ENCODE measurements at regions not wholly inside any gene's neighbourhood (a gene's known extent, or its start where the extent isn't known, plus 50 kb on each side); places are given as distances from the start of the nearest gene placed in this dataset.

DNA sequence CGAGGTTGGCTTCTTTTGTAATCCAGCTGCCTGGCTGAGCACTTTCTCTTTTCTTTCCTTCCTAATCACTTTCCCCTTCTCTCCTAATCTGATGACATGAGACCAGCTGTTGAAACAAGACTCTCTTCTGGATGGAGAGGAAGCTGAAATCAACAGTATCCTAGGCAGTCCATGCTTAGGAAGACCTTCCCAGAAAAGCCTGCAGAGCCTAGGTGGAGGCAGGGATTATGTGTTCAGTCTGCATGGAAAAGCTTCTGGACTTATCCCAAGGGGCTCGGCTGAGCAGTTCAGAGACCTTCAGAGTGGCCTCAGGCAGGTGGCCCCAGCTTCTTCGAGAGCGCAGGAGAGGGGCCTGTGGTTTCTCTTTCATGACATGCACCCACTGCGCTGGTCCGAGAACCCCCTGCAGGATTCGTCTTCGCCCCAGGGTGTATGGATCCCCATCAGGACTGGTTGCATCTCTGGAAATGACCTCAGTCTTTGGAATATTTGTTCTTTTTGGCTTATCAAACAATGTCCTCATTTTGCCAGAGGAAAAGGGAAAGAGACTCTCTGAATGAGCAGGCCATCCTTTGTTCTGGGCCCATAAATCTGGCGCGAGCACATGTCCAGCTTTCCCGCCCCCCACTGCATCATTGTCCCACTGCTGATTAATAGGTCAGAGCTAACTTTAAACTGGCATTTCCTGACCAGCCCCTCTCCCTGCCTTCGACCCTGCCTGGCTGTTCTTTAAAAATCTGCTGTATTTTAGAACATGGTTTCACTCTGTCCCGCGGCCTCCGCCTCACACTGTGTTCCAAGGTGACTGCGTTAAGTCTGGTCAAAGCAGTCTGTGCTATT, 177.9 kb upstream of the KLF4 start:
- Histone ChIP-seq H3K27me3 (no peaks in the 10 kb centered on the region), H3K4me3 (no peak overlapping the region), H3K9me3 (no peaks in the 10 kb centered on the region), H3K27ac (peak overlapping the region in 1 of 4 donors; percentile 8), H3K4me1 (no peaks in the 10 kb centered on the region), H3K36me3 (no peaks in the 10 kb centered on the region)
- TF ChIP-seq POLR2A (IDR thresholded peaks at IDR 0.05) (no peak), EP300 (IDR thresholded peaks at IDR 0.05; ENCODE audit: low read depth) (no peak), POLR2AphosphoS5 (IDR thresholded peaks at IDR 0.05) (no peak)
- TF ChIP-seq, protein P1, sequence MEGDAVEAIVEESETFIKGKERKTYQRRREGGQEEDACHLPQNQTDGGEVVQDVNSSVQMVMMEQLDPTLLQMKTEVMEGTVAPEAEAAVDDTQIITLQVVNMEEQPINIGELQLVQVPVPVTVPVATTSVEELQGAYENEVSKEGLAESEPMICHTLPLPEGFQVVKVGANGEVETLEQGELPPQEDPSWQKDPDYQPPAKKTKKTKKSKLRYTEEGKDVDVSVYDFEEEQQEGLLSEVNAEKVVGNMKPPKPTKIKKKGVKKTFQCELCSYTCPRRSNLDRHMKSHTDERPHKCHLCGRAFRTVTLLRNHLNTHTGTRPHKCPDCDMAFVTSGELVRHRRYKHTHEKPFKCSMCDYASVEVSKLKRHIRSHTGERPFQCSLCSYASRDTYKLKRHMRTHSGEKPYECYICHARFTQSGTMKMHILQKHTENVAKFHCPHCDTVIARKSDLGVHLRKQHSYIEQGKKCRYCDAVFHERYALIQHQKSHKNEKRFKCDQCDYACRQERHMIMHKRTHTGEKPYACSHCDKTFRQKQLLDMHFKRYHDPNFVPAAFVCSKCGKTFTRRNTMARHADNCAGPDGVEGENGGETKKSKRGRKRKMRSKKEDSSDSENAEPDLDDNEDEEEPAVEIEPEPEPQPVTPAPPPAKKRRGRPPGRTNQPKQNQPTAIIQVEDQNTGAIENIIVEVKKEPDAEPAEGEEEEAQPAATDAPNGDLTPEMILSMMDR (IDR thresholded peaks at IDR 0.05) = no peak
- 76 to 82% methylated on average over 6 to 16 of the region's 16 CpGs for WGBS, 2 donors (ENCODE audit: low coverage in 1 of 2)
- intact Hi-C loops (cut with DNase I; ENCODE audit: low total_unique reads) (no loop called here), in situ Hi-C loops (cut with MboI; ENCODE audit: low pct_ligation_motif_present in 1 of 4, low pct_unique_long_range_greater_than_20kb in 1 of 4, low sequenced_read_pairs in 3 of 4) (no loop called here)
- no peak for DNase-seq

DNA sequence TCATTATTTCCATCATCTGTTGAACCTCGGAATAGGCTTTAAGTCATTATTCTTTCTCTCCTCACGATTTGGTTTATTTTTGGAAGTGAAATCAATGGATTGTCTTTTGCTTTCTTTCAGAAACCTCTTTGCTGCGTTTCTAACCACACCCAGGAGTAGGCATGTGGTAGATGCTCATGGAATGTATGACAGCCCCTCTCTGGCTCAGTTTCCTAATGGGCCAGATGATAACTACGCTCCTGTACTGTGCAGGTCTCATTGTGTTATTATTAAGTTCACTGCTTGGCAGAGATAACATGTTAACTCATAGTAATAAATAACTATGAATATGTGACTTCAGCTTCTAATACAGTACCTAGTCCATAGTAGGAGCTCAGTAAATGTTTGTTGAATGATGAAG, 175.5 kb upstream of the KLF4 start:
- no peak for TF ChIP-seq POLR2AphosphoS5 (IDR thresholded peaks at IDR 0.05)
- TF ChIP-seq POLR2A (IDR thresholded peaks at IDR 0.05) = no peak
- no peak for TF ChIP-seq EP300 (IDR thresholded peaks at IDR 0.05; ENCODE audit: low read depth)
- TF ChIP-seq, protein P1 (IDR thresholded peaks at IDR 0.05) = no peak
- intact Hi-C loops (cut with DNase I; ENCODE audit: low total_unique reads) = no loop called here
- no peaks in the 10 kb centered on the region for H3K4me1 ChIP-seq
- WGBS, 2 donors (ENCODE audit: low coverage in 1 of 2) = 79 to 83% methylated on average over 2 to 4 of the region's 4 CpGs
- in situ Hi-C loops (cut with MboI; ENCODE audit: low pct_ligation_motif_present in 1 of 4, low pct_unique_long_range_greater_than_20kb in 1 of 4, low sequenced_read_pairs in 3 of 4) = no loop called here
- H3K36me3 ChIP-seq = no peaks in the 10 kb centered on the region
- H3K4me3 ChIP-seq = no peak overlapping the region
- H3K9me3 ChIP-seq = no peaks in the 10 kb centered on the region
- no peaks in the 10 kb centered on the region for H3K27me3 ChIP-seq
- H3K27ac ChIP-seq = no peak overlapping the region
- no peak for DNase-seq

DNA sequence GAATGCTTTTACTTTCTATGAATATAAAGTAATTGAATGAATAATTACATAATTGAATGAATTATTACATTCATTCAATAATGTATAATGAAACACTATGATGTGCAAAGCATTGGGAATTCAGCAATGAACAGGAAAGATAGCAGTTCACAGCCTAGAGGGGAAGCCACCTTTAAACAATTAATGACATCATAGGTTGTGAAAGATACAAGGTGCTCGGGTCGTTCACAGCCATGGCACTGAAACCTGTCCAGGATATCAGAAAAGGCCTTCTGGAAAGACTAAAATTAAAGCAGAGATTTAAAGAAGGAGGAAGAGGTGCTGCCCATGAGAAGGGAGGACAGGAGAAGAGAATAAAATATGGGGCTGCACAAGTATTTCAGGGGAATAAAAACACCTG, 171.4 kb upstream of the KLF4 start:
- no peaks in the 10 kb centered on the region for H3K27me3 ChIP-seq
- TF ChIP-seq EP300 (IDR thresholded peaks at IDR 0.05; ENCODE audit: low read depth) (no peak), POLR2A (IDR thresholded peaks at IDR 0.05) (no peak), POLR2AphosphoS5 (IDR thresholded peaks at IDR 0.05) (no peak)
- TF ChIP-seq, protein P1 (IDR thresholded peaks at IDR 0.05) = no peak
- no peak overlapping the region for H3K4me3 ChIP-seq
- no peak overlapping the region for H3K27ac ChIP-seq
- DNase-seq = no peak
- no peaks in the 10 kb centered on the region for H3K4me1 ChIP-seq
- 66 to 86% methylated on average over 2 of the region's 2 CpGs for WGBS, 2 donors (ENCODE audit: low coverage in 1 of 2)
- H3K9me3 ChIP-seq = no peaks in the 10 kb centered on the region
- H3K36me3 ChIP-seq = no peaks in the 10 kb centered on the region
- intact Hi-C loops (cut with DNase I; ENCODE audit: low total_unique reads) = no loop called here
- in situ Hi-C loops (cut with MboI; ENCODE audit: low pct_ligation_motif_present in 1 of 4, low pct_unique_long_range_greater_than_20kb in 1 of 4, low sequenced_read_pairs in 3 of 4) = no loop called here

DNA sequence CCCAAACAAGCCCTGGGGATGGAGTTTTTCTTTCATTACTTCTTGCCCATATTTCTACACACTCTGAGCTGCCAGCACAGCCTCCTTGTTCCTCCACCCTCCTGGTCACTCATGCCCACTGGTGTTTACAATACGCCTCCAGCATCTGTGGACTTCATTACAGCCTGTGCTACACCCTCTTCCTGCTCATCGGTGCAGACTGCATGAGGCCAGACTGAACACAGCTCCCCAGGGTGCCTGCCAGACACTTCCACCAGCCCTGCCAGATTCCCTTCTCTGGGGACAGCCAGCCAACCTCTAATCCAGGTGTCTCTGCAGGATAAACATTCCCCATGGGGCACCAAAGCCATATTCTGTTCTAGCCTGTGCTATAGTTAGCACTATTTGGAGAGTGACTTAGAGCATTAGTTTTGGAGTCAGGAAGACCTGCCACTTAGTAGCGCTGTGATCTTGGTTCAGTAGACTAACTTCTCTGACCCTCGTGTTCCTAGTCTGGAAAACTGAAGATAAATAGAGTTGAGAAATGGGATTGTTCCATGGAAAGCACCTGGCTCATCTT, 163.8 kb upstream of the KLF4 start:
- H3K36me3 ChIP-seq = no peaks in the 10 kb centered on the region
- no peaks in the 10 kb centered on the region for H3K4me1 ChIP-seq
- DNase-seq = no peak
- H3K27me3 ChIP-seq = no peaks in the 10 kb centered on the region
- WGBS, 2 donors (ENCODE audit: low coverage in 1 of 2) = 57 to 61% methylated on average over 3 to 4 of the region's 4 CpGs
- no peak overlapping the region for H3K4me3 ChIP-seq
- no peak overlapping the region for H3K27ac ChIP-seq
- in situ Hi-C loops (cut with MboI; ENCODE audit: low pct_ligation_motif_present in 1 of 4, low pct_unique_long_range_greater_than_20kb in 1 of 4, low sequenced_read_pairs in 3 of 4) (no loop called here), intact Hi-C loops (cut with DNase I; ENCODE audit: low total_unique reads) (no loop called here)
- no peaks in the 10 kb centered on the region for H3K9me3 ChIP-seq
- TF ChIP-seq POLR2AphosphoS5 (IDR thresholded peaks at IDR 0.05) (no peak), POLR2A (IDR thresholded peaks at IDR 0.05) (no peak), EP300 (IDR thresholded peaks at IDR 0.05; ENCODE audit: low read depth) (no peak)
- TF ChIP-seq, protein P1 (IDR thresholded peaks at IDR 0.05) = no peak

Measured in transverse colon (tissue), 4 donors.